ENCODE measurements at regions not wholly inside any gene's neighbourhood (a gene's known extent, or its start where the extent isn't known, plus 50 kb on each side); places are given as distances from the start of the nearest gene placed in this dataset.
"Not testable (repeated sequence)": the region's sequence is repeated elsewhere in the genome, so short reads cannot be mapped to it uniquely, and the experiment has no call there.

DNA sequence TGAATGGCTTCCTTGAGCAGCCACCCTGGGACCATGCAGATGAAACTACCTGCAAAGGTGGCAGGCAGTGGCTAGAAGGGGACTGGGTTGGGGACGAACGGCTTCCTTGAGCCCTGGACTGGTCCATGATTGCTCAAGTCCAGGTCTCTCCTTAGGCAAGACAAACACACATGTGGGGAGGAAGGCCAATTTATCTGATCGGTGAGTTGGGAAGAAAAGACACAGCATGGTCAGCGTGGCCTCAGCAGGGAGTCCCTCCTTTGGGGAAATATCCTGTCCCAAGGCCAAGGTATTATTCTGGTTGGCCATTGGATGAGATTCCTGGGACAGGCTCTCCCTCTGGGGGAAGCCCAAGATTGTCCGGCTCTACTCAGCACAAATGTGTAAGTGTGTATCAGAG, 116.3 kb upstream of the ERG start:
- no peak for DNase-seq

DNA sequence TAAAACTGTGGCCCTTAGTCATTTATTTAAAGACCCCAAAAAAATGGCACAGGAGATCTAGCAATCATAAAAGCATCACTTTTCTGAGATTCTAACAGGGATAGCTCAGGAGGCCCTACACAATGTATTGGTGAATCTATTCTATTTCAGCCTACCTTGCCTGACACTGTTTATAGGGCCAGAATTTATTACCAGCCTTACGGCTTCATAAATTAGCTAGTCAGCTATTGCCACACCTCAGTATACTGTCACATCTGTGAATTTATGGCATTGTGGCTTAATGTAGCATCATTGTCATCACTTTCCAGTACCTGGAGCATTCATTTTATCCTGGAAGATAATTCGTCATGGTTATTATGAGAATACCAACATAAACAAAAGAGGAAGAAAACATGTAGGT, 121.2 kb upstream of the ERG start:
- no peak for DNase-seq

DNA sequence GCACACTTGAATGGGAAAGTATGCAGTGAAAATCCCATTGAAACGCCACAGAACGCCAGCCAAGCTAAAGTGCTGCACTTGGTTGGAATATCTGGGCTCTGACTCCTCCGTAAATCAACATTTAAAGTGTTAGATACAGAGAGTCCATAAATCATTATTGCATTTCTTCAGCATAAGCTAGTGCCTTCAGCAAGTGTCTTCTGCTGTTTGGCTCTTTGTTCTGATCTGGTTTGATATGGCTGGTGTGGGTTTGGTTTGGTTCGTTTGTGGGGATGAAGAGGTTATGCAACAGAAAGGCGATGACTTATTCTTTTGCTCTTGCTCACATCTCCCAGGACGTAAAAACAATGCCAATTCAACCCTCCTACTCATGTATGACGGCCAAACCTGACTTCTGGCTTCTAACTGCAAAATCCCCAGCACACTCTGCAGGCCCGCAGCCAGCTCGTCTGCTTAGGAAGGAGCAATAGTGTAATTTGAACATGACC, 121.8 kb upstream of the ERG start:
- DNase-seq, result no peak

DNA sequence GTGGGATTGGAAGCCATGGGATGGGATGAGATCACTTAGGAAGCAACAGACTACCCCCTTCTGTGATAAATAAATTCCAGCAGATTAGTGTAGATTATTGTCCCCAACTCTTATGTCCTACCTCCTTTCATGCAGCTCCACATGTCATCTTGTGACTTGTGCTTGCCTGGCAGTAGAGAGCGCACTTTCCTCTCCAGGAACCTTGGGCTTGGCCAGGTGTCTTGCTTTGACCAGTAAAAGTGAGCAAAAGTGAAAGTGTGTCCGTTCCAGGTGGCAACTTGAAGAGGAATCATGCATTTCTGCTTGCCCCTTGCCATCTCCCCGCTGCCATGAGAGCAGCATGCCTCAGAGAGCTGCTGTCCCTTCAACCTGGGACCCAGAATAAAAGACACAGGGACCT, 122.9 kb upstream of the ERG start:
- DNase-seq, result no peak

DNA sequence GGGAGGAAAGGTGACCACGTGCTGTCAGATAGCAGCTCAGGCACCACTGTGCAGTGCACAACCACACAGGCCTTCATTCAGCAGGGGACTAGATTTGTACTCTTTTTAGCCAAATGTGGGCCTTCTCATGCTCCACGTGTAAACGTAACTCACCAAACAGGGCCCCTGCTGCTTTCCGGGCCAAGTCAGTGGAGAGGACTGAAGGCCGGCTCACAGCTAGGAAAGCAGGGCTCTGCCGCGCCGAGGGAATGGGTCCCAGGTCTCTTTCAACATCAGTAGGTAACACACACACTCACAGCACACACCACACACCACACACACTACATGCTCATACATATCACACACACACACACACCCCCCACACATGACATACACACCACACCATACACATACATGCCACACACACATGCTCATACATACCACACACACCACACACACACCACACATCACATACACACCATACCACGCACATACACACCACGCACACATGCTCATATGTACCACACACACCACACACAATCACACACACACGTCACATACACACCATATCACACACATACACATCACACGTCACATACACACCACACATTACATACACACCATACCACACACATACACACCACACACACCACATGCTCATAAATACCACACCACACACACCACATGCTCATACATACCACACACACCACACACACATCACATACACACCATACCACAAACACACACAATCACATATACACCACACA, 124.0 kb upstream of the ERG start:
- DNase-seq, result no peak

DNA sequence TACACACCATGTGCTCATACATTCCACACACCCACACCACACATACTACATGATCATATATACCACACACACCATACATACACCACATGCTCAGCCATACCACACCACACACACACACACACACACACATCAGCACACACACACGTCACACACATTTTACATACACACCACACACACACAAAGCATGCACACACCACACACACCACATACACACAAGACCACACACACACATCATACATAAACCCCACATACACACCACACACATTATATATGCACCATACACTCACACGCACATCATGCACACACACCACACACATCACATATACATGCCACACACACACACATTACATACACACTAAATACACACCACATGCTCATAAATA, 124.5 kb upstream of the ERG start:
- no peak for DNase-seq

DNA sequence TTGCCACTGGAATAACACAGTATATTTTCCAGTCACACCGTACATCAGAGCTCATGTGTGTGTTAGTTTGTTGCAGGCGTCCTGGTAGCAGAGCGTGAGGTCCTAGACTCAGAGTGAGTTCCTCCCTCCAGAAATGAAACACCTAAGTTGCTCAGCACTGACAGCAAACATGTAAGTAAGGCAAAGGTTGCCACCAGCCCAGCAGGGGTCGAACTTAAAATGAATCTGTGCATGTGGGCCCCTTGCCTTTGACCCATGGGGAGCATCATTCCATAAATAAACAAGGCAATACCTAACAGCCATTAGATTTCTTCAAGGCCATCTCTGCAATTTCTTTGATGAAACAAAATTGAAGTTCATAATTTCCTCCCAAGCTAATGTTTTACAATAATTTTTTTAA, 125.3 kb upstream of the ERG start:
- DNase-seq, result no peak

DNA sequence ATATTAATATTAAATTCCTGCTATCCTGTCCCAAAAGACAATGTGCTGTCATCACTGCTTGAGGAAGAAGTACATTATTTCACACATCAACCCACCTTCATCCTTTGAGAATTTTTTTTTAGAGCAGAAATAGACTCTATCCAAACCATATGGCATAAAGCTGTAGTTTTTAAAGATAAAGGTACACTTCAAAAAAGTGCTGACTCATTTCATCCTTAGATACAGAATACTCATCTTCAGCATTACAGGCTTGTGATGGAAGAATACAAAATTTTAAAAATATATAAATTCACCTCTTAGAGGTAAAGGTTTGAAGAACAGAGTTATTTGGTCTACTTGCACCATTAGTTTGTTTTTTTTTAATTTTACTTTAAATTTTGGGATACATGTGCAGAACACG, 126.7 kb upstream of the ERG start:
- DNase-seq, result no peak

DNA sequence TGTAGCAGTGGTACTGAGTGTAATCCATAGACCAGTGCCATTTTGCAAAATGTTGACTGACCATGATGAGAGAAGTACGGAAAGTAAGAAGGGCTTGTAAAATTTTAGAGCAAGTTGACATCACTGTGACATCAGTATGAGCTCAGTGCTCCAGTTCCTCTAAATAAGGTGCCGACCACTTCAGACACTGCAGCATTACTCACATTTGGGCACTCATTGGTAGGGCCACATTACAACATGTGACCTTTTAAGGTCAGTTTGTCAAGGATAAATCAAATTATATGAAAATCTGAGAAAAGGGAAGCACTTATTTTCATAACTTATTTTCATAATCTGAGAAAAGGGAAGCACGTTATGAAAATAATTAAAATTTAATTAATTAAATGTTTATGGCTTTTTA, 128.0 kb upstream of the ERG start:
- no peak for DNase-seq

DNA sequence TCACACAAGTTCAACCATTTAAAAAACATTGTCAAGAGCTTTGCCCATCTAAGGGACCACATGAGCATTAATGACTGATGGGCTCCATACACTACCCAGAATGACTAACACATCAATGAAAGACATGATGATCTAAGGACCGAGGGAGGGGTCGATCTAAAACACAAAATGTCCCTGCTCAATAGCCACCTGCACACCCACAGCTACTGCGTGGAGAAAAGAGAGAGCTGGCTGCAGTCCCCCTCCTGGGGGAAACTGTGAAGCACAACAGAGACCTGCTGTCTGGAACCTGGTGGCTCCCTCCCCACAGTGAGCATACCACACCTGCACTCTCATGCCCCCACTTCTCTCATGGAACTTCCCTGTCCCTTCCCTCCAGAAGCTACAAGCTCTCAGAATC, 130.1 kb upstream of the ERG start:
- no peak for DNase-seq

DNA sequence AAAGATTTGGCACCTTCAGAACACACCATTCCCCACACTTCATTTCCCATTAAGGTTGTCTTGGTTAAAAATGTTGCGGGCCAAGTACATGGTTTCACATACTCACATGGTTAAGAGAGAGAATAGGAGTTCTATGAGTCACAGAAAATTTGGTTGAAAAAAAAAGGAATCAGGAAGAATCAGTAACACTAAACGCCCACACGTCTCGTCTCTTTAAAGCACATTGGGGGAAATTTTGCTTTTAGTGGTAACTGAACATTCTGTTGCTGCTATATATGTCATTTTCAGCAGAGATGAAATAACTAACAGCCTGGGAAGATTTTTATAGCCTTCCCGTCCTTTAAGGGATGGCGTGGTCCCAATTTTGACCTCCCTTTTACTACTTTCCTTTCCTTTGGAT, 132.9 kb upstream of the ERG start:
- DNase-seq, result no peak

DNA sequence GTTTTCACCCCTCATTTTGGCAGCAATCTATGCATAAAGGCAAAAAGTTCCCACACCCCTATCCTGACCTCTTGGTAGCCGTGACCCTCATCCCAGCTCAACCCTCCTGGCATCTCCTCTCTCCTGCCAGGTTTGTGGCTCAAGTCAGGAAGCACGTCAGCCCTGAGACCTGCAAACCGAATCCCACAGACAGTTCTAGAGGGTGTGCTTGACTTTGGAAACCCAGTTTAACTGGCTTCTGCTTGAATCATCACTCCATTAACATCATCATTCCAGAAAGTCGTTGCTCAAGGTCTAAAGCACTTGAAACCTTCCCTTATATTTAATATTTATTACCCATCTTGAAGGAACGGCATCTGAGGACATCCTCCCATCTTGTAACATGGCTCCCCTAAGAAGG, 133.4 kb upstream of the ERG start:
- no peak for DNase-seq

DNA sequence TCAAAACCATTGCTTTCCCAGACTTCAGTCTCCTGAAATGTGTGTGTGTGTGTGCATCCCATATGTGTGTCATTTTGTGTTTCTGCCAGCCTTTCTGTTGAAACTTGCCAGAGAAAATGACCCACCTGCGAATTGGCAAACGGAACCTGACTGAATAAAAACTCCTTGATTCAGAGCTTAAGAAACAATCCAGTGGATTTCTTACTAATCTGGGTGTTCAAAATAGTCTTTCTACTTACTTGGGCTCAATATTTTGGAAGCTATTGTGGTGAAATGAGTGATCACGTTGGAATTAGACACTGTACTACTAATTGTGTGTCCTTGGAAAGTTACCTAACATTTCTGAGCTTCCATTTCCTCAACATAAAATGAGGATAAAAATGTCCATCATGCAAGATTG, 138.9 kb upstream of the ERG start:
- no peak for DNase-seq

DNA sequence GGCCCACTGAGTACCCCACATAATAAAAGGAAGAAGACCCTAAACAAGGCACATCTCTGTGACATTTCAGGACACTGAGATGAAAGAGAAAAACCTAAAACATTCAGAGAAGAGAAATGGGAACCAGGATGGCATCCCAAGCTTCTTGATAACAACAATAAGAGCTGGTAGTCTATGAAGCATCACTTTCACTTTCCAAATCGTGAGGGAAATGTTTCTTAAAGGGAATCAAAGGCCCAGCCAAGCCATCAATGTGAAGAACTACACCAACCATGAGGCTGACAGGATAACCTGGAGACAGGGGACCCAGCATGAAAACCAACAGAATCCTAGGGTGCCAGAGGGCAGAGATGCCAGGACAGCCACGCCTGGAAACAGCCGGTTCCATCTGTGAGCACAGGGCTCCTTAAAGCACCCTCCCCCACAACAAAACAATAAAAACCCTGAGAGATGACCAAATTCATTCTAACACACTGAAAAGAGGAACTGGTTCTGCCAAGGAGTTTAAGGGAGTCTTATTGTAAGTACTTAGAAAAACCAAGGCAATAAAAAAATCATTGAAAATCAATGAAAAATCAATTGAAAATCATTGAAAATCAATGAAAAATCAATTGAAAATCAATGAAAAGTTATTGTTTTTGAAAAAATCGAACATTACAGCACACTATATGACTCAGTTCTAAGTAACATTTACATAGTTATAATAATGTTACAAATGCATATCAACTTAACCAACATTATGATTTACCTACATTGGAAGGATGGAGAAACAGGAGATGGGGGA, 141.5 kb upstream of the ERG start:
- no peak for DNase-seq

DNA sequence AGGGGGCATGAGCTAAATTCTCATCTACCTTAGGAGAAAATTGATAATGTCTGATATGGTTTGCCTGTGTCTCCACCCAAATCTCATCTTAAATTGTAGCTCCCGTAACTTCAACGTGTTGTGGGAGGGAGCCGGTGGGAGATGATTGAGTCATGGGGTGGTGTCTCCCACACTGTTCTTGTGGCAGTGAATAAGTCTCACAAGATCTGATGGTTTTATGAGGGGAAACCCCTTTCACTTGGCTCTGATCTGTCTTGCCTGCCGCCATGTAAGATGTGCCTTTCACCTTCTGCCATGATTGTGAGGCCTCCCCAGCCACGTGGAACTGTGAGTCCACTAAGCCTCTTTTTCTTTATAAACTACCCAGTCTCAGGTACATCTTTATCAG, 142.1 kb upstream of the ERG start:
- not testable (repeated sequence) for DNase-seq

DNA sequence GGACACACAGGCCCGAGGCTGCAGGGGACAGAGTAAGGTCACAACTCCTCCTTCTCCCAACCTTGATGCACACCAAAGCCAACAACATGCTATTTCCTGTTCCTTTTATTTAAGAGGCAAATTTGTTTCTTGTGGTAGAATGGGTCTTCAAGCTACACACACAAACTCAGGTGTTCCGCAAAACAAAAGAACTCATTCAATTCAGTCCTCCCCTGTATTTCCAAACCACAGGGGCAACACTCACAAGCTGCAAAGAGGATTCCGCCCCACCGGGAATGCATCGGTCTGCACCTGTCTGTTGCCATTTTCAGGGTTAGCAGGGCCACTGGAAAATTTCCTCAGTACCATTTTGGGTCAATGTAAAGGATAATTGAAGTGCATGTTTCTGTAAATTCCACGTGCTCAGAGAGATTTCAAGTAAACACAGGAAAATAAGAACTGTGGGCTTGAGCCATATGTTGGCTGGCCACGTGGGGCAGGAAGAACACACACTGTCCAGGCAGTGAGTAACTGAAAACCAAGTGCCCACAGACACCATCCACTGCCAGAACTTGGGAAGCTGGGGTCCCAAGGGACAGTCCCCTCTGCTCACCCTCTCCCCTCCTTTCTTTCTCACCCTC, 145.2 kb upstream of the ERG start:
- no peak for DNase-seq

DNA sequence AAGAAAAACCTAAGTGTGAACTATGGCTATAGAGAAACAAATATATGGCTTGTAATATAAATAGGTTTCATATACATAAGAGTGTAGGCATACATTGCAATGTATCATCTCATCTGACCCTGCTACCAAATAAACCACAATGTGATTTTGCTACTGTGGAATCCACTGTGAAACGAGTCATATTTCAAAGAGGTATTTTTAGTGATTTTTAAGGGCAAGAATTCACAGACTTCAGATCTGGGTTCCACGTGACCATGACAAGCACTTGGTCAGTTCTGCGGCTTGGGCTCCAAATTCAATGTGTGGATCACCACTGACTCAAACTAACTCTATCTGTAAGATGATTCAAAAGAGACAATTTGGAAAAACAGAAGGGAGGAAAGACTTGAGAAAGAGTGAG, 147.0 kb upstream of the ERG start:
- DNase-seq, result no peak

DNA sequence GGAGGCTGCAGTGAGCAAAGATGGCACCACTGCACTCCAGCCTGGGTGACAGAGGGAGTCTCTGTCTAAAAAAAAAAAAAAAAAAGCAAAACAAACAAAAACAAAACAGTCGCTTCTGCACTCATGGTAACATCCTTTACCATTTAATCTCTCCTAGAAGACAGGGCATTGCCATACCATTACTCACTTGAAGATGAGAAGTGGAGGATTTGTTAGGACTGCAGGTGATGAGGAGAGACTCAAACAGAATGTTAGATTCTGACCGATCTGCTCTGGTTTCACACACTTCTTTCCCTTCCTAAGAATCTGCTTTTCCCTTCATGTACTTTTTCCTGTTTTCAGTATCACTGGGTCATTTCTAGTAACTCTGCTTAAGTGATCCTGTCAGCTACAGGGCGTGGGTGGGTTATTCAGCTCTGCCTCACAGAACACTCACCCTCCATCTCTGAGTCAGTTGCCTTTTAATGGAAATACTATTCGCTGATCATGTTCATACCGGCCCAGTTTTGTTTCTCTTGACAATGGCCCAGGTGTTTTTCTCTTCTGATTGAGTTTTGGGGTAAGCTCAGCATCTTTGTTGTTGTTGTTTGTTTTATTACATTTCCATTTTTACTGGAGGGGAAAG, 148.0 kb upstream of the ERG start:
- DNase-seq, result no peak

DNA sequence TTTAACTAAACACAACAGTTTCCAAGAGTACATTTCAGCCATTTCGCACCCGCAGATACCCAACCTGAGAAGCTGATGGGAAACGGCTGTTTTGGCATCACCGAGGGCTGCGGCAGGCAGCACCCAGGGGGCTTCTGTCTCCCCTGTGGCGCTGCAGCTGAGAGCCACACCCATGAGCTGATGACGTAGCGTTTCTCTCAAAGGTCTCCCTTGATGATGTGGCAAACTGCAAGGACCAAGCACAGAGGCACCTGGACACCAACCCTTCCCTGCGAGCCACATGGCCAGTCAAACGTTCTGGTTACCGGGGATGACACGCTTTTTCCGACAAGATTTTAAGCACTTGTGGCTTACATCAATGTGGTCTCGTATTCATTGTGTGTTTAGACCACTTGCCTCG, 150.8 kb upstream of the ERG start:
- DNase-seq, result no peak

DNA sequence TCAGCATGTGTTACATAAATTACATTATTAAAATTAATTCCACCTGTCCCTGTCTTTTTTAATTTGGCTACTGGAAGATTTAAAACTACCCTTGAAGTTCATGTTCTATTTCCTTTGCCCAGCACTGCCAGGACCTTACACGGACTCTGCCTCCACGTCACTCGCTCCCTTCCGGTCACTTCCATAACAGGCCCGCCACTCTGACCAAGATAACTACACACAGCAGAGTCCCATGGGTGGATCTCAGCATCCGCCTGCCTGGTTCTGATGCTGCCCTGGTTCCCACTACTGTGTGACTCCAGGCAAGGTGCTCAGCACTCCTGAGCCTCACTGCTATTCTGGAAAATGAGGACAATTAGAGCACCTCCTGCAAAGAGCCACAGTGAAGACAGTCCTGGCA, 153.3 kb upstream of the ERG start:
- no peak for DNase-seq

DNA sequence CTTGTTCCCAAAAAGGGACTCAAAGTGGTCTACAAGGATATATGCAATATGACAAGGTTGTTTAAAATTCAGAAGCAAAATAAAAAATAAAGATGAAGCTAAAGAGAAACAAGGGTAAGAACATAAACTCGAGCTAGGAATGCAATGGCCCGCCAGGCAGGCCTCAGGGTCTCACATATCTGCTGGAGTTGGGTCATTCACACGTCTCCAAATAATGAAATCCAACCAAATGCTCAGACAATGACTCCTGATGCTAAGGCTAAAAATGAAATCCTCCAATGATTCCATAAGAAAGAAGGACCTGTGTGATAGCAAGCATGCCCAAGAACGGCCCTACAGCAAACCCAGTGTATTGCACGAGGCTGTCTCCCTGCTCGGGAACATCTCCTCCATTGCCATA, 153.3 kb upstream of the ETS2 start:
- DNase-seq, result no peak

DNA sequence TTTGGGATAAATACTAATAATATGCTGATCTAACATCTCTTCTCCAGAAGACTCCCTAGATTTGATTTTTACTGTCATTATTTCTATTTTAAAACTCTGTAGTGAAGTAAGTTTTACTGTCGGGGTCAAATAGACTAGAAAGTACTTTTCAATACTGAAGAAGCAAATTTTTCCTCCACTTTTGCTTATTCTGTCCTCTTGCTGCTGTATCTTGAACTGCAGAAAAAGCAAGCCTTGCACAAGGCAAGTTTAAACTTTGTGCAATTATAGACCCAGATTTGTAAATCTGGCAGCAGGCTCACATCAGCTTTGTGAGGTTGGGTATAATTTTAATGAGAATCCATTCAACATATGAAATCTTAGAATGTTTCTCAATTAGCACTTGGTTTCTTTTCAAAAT, 151.1 kb upstream of the ETS2 start:
- DNase-seq, result no peak

DNA sequence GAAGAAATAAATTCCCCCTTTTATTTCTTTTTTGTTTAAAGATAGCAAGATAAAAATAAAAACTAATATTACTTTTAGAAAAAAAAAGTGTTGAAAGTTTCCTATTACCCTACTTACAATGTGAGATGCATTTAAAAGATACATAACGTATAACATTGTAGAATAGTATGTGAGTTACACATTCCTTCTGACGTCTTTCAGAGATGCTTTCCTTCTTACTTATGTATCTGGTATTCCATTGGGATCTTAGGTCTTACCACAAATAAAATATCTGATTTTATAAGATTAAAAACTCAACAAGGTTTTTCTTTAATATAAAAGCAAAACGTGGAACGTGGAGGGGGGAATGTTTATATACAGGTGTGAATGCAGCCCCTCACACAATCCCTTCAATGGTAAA, 147.2 kb upstream of the ETS2 start:
- DNase-seq, result no peak

DNA sequence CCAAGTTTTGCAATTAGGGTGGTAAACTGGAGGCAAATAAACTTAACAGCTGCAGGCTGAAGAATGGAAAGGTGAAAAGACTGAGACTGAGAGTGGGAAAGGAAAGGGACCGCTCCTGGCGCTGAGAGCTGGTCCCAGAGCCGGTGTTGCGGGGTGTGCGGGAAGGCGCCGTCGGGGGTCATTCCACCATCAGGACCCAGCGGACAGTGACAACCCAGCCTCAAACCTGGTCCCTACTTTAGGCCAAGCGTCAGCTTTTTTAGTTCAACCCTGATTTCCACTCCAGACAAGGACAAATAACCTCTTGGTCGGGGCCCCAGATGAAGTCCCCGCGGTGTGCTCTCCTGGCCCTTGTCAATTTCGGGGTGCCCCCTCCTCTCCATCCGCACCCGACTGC, 145.8 kb upstream of the ETS2 start:
- no peak for DNase-seq
